ENCODE measurements at regions not wholly inside any gene's neighbourhood (a gene's known extent, or its start where the extent isn't known, plus 50 kb on each side); places are given as distances from the start of the nearest gene placed in this dataset.

DNA sequence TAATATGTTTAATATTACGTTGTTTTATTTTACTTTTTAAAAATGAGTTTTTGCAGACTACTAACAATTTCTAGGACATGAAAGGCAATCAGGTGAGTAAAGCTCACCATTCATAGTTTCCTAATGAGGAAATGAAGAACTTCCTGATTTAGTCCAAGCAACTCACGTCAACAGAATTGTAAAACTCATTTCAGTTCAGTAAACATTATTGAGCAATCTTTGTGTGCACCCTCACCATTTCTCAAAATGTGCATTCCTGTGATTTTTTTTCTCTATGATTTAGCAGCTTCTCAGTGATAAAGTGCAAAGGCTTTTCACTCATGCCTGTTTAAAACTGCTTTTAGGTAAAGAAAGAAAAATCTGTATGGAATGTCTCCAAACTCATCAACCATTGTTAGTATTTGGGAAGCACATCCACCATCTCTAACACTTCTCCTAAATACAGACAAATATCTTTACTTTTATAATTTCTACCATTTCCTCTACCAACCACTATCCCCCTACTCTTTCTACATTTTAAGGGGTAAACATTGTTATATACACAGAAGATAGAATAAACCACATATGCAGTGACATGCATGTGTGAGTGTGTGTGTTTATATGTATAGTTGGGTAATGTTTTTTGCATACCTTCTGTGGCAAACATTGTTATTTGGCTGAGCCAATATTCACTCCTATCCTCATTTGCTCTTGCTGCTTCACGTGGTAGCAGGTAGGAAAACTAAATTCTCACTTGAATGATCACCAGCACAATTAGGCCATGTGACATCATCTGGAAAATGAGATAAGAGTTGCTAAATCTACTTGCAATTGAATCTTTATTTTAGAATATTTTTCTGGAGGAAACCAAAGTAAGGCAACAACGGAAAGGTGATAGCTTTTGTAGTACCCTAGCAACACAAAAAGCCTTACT, 54.7 kb upstream of the PRDM8 start:
- TF ChIP-seq, protein P1, sequence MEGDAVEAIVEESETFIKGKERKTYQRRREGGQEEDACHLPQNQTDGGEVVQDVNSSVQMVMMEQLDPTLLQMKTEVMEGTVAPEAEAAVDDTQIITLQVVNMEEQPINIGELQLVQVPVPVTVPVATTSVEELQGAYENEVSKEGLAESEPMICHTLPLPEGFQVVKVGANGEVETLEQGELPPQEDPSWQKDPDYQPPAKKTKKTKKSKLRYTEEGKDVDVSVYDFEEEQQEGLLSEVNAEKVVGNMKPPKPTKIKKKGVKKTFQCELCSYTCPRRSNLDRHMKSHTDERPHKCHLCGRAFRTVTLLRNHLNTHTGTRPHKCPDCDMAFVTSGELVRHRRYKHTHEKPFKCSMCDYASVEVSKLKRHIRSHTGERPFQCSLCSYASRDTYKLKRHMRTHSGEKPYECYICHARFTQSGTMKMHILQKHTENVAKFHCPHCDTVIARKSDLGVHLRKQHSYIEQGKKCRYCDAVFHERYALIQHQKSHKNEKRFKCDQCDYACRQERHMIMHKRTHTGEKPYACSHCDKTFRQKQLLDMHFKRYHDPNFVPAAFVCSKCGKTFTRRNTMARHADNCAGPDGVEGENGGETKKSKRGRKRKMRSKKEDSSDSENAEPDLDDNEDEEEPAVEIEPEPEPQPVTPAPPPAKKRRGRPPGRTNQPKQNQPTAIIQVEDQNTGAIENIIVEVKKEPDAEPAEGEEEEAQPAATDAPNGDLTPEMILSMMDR (conservative IDR thresholded peaks at IDR 0.05), result no peak
- Histone ChIP-seq H3K36me3 (ENCODE audit: control insufficient read depth, insufficient read depth, low read length) (no peaks in the 10 kb centered on the region), H3K4me1 (ENCODE audit: control insufficient read depth, insufficient read depth, low read length) (no peaks in the 10 kb centered on the region), H3K9me3 (ENCODE audit: control insufficient read depth, low read length) (peaks cover 3% of the 10 kb centered on the region), H3K27ac (ENCODE audit: low read depth, low read length) (no peak overlapping the region), H3K4me3 (ENCODE audit: low read length) (no peak overlapping the region), H3K27me3 (ENCODE audit: control insufficient read depth, insufficient read depth, low read length, poor library complexity, severe bottlenecking) (peaks cover 39% of the 10 kb centered on the region), H3K9ac (ENCODE audit: extremely low read depth, low read length, poor library complexity, severe bottlenecking) (no peak overlapping the region)
- Mint-ChIP-seq H3K9me3 (no peaks in the 10 kb centered on the region), H3K4me3 (no peak overlapping the region), H3K27me3 (ENCODE audit: insufficient read depth) (peaks cover 55% of the 10 kb centered on the region), H3K36me3 (ENCODE audit: low read depth) (no peaks in the 10 kb centered on the region), H3K27ac (no peak overlapping the region), H3K4me1 (no peaks in the 10 kb centered on the region)
- no peak for DNase-seq
- WGBS, 2 experiments (ENCODE audit: insufficient coverage in 1 of 2, insufficient read length in 1 of 2), result 91 to 96% methylated on average over 2 to 4 of the region's 4 CpGs

GRCh38 chr4:80141543-80141942, 55.8 kb upstream of the PRDM8 start:
- H3K4me1 Mint-ChIP-seq, result no peaks in the 10 kb centered on the region
- WGBS, 2 experiments (ENCODE audit: insufficient coverage in 1 of 2, insufficient read length in 1 of 2), result 81% methylated on average over 2 of the region's 2 CpGs; no CpG with 5 or more reads in 1 of the 2 experiments
- H3K27me3 Mint-ChIP-seq (ENCODE audit: insufficient read depth), result peaks cover 66% of the 10 kb centered on the region
- no peak overlapping the region for H3K27ac Mint-ChIP-seq
- H3K36me3 Mint-ChIP-seq (ENCODE audit: low read depth), result no peaks in the 10 kb centered on the region
- Histone ChIP-seq H3K4me3 (ENCODE audit: low read length) (no peak overlapping the region), H3K9me3 (ENCODE audit: control insufficient read depth, low read length) (peaks cover 5% of the 10 kb centered on the region), H3K4me1 (ENCODE audit: control insufficient read depth, insufficient read depth, low read length) (no peaks in the 10 kb centered on the region), H3K9ac (ENCODE audit: extremely low read depth, low read length, poor library complexity, severe bottlenecking) (no peak overlapping the region), H3K27ac (ENCODE audit: low read depth, low read length) (no peak overlapping the region), H3K36me3 (ENCODE audit: control insufficient read depth, insufficient read depth, low read length) (no peaks in the 10 kb centered on the region), H3K27me3 (ENCODE audit: control insufficient read depth, insufficient read depth, low read length, poor library complexity, severe bottlenecking) (peaks cover 51% of the 10 kb centered on the region)
- no peaks in the 10 kb centered on the region for H3K9me3 Mint-ChIP-seq
- DNase-seq, result no peak
- TF ChIP-seq, protein P1 (conservative IDR thresholded peaks at IDR 0.05), result no peak
- no peak overlapping the region for H3K4me3 Mint-ChIP-seq

DNA sequence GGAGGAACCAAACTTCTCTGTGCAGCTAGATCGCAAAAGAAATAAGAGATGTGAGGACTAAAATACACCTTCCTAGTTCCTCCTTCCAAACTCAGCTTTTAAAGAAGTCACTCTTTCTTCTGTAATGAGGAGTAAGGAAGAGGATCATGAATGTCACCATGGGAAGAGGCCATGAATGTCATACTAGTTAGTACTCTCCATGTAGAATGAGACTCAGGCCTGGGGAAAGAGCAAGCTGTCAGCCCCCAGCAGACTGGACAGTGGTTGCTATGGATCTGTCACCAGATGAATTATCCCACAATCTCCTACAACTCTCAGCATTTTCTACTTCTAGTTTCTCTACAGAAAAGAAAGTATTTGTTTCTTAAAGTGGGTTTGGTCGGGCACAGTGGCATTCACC, 57.1 kb upstream of the PRDM8 start:
- H3K27me3 ChIP-seq (ENCODE audit: control insufficient read depth, insufficient read depth, low read length, poor library complexity, severe bottlenecking), result peaks cover 53% of the 10 kb centered on the region
- Mint-ChIP-seq H3K27ac (no peak overlapping the region), H3K36me3 (ENCODE audit: low read depth) (no peaks in the 10 kb centered on the region), H3K27me3 (ENCODE audit: insufficient read depth) (peaks cover 68% of the 10 kb centered on the region), H3K4me1 (peaks cover 5% of the 10 kb centered on the region), H3K9me3 (no peaks in the 10 kb centered on the region), H3K4me3 (no peak overlapping the region)
- WGBS, 2 experiments (ENCODE audit: insufficient coverage in 1 of 2, insufficient read length in 1 of 2), result 86% methylated on average over 2 of the region's 2 CpGs; no CpG with 5 or more reads in 1 of the 2 experiments
- no peaks in the 10 kb centered on the region for H3K4me1 ChIP-seq (ENCODE audit: control insufficient read depth, insufficient read depth, low read length)
- H3K36me3 ChIP-seq (ENCODE audit: control insufficient read depth, insufficient read depth, low read length), result no peaks in the 10 kb centered on the region
- TF ChIP-seq, protein P1 (conservative IDR thresholded peaks at IDR 0.05), result no peak
- peaks cover 5% of the 10 kb centered on the region for H3K9me3 ChIP-seq (ENCODE audit: control insufficient read depth, low read length)
- no peak for DNase-seq
- H3K9ac ChIP-seq (ENCODE audit: extremely low read depth, low read length, poor library complexity, severe bottlenecking), result no peak overlapping the region
- no peak overlapping the region for H3K27ac ChIP-seq (ENCODE audit: low read depth, low read length)
- H3K4me3 ChIP-seq (ENCODE audit: low read length), result no peak overlapping the region

Measured in endodermal cell (in vitro differentiated cells).